NCI-H1417 treated with DMSO at 0.1 percent for 48 hours (cell line): ENCODE measurements at regions not wholly inside any gene's neighbourhood (a gene's known extent, or its start where the extent isn't known, plus 50 kb on each side); places are given as distances from the start of the nearest gene placed in this dataset.
A peak's percentile ranks its signal among the peaks of the same experiment; 100 is the strongest.
"Not testable (repeated sequence)": the region's sequence is repeated elsewhere in the genome, so short reads cannot be mapped to it uniquely, and the experiment has no call there.

Experiments
- DNase-seq: peaks from one replicate; lab custom pipeline; 2025; lab: John Stamatoyannopoulos, UW

DNA sequence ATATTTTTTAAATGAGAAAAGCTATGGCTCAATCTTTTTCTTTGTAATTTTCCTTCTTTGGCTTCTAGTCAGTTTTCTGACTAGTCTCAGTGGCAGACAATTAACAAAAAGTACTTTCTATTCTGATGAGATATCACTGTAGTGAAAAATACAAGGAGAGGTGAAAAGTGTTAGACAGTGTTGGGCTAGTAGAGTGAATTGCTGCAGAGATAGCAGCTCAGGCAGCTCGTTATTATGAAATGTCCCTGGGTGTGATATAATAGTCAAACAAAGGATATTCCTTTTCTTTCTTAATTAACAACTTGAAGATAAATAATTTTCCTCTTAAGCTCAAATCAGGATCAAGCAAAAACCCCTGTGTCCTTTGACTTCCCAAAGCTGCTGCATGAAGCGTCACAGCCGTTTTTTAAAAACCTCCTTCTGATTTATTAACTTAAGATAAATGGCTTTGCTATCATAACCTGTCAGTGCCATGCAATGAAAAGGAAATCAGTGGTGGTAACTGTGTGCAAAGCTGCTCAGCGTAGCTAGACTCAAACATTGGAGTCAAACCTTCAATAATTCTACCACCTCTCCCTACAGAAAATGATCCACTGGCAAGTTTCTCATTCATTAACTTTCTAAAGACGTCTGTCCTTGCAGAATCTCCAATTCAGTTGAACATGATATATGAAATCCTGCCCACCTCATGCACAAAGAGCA is 646.6 kb upstream of the PTBP2 start:
- DNase-seq = no peak

DNA sequence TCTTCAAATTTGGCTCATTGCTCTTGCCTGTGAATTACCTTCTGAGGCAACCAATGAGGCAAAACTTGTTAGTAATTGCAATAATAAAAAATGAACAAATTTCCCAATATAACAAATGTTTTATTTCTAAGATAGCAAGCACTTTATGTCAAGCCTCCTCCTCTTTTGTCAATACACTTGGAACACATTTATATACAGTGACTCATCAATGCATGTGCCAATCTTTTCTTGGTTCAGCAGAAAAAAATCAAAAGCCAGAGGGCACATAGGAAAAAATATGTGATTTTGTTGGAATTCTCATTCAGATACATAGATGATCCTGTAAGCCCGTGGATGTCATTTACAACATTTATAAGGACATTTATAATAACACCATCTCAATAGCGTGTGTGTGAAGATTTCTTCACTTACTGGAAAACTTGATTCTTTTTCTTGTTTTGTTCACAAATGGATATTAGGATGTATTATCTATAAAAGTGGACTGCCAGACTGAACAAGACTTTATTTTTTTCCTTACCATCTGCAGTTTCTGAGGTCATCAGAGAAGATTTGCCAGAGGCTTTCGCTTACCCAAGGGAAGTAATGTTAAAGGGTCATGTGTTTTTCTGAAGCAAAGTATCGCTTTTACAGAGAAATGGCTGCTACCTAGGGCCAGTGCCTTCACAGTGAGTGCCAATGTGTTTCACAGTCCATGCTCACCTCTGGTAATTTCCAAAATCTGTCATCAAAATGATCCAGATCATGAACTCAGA is 645.7 kb upstream of the PTBP2 start:
- no peak for DNase-seq

DNA sequence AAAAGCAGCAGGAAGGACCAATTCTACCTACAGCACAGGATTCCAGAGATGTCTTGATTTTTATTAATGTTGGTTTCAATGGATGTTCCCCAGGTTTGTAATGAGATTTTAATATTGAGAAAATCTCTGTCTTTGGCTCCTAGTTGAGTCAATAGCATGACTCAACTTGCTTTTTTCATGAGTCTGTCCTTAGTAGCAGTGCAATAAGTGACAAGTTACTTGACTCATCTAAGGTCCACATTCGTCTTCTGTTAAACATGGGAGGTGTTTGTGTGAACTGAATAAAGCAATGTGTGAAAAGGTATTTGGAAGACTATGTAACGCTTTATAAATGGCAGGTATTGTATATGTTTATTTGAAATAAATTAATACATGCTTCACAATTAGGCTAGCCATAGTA is 645.0 kb upstream of the PTBP2 start:
- DNase-seq = no peak

DNA sequence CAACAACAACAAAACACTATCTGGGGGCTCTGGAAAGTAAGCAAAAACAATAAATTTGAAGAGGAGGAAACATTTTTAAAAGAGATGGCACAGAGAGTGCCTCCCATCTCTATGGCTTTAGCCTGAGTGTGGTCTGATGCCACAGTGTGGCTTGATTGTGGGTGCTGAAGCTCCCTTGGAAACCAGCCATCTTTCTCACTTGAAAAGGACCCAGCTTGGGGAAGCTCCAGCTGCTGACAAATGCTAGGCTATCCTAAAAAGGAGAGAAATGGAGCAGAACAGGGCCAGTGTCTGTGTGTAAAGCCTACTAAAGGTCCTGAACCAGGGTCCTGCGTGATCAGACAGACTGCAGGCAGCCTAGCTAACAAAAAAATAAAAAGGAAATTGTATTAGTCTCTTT is 642.0 kb upstream of the PTBP2 start:
- no peak for DNase-seq

DNA sequence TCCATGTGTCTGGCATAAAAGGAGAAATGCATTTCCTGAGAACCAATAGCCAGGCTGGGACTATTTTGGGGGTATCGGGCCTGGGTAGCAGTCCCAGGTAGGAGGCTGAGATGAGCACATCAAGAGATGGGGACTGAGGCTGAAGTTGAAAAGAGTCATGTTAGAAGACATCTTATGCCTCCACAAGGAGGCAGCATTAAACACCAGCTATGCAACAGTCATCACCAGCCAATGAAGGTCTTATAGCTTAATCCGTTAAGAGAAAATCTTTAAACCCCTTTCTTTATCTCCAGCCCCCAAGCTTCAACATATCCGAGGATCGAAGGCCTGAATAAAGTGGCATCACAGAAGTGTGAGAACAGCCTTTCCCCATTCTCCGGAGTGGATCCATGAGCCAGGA is 640.7 kb upstream of the PTBP2 start:
- DNase-seq = no peak

DNA sequence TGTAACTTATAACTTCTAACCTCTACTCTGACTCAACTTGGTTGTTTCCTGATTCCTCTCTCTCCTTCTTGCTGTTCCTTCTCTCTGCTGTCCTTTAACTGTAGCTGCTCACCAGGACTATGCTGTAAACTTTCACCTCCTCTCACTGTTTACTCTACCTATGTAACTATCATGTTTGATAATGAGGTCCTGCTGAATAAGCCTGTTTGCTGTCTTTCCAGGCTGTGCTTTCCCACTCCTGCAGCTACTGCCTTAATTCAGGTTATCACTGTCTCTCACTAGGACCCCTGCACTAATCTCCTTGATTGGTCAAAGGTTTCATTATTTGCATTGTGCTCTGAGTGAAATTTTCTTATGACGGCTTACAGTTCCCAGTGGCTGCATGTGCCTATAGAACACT is 633.9 kb upstream of the PTBP2 start:
- no peak for DNase-seq

DNA sequence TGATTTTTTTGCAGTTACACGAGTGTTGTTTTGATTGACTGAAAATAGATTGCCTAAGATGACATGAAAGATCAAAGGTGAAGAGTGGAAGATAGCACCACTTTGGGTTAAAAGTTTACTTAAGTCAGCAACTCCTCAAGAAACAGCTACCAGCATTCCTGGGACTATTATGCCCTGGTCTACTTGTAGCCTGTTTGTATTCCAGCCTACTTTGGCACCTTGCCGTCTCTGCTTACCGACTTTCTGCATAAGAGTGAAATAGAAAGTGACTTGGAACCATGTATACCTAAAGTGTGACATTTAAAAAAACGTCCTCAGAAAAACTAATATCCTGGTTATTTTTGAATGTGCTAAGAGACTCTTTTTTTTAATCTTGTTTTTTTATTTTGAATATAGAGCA is 631.5 kb upstream of the PTBP2 start:
- DNase-seq = no peak

DNA sequence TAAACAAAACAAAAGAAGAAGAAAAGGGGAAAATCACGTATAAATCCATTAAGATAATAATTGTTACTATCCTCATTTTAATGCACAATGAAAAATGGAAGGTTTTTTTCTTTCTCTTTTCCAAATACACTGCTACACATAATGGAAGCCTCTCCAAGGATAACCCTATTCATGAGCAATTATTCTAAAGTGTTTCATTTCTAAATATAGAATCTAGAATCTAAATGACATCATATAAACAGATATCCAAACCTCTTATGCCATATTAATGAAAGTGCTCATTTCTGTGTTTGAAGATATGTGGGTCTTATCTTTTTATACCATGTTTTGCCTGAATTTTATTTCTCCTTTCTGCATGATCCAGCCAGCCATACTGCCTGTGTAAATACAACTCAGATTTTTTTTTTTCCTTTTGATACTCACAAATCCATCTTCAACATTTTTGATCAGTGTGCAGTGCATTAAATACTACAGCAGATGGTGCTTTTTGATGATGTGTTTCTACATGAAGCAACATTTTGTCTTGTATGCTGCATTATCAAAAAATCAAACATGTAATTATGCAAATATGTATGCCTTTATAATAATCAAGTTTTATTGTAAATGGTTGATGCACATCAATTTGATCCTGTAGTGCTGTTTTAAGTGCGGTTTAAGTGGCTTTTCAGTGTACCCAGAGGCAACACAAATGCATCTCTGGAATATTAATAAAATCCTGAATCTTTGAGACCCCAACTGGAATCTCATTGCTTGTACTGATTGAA is 625.6 kb upstream of the PTBP2 start:
- no peak for DNase-seq

DNA sequence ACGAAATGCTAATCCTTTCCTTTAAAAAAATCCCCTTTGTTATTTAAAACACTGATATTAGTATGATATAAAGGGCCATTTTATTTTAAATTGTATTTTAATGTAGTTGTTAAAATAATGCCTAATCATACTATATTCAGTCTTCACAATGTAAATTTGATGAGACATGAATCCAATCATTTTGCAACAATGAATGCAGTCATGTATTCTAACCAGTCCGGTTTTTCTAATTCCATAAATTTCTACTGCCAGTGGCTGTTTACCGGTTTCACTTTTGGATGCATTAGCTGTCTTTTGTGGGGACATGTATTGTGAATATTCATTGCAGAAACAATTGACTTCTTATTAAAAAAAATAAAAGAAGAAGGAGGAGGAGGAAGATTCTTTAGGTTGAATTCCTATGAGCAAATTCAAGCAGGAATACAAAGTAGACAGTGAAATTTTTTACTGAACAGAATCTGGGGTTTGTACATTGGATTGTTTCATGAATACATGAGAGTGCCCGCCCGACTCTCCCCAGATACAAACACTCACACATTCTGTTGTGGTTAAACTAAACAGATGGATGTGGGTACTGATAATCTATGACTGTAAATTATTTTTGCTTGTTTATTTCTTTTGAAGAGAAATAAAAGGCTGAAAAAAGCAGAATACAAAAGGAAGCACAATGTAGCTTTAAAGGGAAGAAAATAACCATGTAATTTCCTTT is 624.8 kb upstream of the PTBP2 start:
- DNase-seq = no peak

DNA sequence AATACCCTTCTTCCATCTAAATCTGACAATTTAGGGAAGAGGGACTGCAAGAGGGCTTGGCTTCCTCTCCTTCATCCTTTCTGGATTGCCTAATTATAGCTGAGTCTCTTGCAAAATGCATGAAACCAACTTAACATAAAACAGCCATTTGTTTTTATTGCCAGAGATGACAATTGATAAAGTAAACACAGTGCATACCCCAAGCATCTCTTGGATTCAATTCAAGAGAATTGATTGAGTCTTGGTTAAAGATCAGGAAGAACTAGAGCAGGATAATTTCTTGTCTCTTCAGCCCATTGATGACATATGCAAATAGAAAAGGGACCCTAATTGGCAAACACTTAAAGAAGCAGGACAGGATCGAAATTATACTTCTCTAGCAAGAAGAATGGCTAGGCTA is 617.1 kb upstream of the PTBP2 start:
- no peak for DNase-seq

DNA sequence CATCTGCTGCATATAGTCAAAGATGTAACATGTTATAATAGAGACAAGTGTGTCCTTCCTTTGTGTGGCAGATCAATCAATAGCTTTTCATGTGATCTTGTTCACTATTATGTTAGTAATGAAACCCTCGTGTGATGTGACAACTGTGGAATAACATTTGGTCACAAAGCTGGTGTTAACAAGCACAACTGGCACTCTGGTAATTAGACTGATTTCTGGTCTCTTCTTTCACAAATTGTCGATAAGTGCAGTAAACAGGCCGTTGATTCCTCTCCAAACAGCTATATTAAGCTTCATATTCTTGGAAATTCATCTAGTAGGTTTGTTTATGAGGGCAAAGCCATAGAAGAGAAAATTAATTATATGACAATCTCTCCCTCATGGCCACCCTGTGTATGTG is 616.7 kb upstream of the PTBP2 start:
- no peak for DNase-seq

DNA sequence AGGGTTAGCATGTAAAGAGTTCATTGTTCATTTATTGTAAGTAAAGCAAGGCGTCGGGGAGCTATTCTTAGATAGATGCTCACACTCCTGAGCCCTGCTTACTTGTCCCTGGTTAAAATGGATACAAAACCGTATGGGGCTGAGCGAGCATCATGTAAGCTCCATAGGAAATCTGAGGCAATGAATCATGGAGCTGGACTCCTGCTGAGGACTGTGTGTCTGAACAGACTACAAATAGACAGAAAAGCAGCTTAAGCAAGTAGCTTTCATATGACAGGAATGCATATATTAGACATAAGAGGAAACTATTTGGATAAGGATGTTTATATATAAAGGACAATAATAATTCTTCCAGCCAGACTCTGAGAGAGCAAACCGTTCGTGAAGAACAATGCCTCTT is 604.9 kb upstream of the PTBP2 start:
- peak; percentile 56 for DNase-seq

DNA sequence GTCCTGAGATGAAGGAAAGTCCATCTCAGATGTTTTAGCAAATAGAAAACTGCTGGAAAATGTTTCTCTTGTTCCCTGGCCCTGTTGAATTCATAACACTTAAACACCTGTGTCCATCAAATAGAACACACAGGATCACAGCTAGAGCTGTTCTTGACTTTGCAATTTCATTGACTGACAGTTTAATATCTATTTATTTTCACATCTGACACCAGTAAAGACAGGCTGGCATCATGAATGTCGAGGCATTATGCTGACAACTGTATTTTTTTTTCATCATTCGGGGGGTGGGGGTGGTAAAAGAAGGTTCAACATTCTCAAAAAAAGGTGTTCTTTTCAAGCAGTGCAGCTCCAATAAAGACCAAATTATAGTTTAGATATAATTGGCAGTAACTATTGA is 591.2 kb upstream of the PTBP2 start:
- peak; percentile 99 for DNase-seq

DNA sequence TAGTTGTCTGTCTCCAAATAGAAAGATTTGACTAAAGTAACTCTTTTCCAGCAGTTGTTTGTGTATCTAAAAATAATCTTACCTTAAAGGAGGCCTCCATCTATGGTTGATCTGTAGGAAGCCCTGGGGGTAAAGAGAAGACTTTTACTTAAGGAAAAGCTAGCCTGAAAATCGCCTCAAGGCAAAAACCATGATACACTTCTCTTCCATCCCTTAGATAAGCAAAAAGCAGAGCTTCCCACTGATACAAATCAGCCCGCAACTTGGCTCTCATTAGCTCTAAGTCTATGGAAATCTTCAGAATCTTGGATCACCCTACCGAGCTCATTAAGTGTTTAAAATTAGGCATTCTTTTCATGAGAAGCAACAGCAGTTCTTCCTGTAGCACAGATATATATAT is 576.9 kb upstream of the PTBP2 start:
- DNase-seq = no peak

DNA sequence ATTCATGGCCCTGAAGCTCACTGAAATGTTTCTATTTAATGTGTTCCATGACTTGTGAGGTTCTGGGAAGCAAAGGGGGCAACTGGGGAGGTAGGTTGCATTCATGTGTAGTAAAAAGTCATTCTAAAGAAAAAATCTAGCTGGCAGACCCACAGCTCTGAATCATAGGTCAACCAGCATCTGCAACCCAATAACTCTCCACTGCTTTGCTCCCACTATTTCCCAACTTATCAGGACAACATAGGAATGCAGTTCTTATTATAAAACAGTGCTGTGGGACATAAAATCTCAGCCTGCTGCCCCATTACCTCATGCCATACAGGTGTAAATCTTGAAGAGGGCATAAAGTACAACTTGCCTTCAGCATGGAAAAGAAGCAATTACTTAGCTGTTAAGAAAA is 576.1 kb upstream of the PTBP2 start:
- no peak for DNase-seq

DNA sequence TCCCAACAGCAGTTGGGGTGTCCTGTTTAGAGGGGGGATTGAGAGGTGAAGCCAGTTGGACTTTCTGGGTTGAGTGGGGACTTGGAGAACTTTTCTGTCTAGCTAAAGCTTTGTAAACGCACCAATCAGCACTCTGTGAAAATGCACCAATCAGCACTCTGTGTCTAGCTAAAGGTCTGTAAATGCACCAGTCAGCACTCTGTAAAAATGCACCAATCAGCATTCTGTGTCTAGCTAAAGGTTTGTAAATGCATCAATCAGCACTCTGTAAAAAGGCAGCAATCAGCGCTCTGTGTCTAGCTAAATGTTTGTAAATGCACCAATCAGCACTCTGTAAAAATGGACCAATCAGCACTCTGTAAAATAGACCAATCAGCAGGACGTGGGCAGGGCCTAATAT is 568.6 kb upstream of the PTBP2 start:
- DNase-seq = not testable (repeated sequence)

DNA sequence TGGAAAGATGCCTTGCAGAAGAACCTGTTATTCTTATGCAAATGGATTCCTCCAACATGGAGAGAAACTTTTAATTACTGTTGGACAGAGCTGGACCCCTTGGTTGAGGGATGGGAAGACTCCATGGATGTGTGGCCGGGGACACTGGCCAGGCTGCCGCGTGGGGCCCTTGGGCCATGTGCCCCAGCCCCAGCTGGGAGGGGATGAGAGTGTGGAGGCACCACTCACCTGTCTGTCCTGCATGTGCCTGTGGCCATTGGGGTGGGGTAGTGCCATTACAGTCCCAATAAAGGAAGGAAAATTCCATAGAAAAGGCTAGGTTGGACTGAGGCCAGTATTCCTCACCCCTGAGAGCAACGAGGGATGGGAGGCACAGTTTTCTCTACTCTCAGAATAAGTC is 564.5 kb upstream of the PTBP2 start:
- DNase-seq = no peak

DNA sequence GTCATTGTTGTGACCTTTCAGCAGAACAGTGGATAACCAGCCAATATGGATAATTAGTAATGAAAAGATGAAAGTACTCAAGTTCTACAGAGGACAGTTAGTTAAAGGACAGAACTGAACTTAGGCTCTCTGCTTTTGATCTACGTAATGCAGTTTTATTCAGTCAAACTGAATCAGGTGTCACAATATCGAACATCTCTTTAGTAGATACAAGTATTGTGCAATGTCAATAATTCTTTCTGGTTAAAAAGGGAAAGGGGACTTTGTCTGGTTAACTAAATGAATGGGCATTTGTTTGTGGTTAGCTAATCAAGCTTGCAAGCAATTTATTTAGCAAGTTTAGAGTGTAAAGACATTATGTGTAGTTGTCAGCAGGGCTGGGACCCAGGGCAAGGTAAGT is 562.2 kb upstream of the PTBP2 start:
- DNase-seq = no peak

DNA sequence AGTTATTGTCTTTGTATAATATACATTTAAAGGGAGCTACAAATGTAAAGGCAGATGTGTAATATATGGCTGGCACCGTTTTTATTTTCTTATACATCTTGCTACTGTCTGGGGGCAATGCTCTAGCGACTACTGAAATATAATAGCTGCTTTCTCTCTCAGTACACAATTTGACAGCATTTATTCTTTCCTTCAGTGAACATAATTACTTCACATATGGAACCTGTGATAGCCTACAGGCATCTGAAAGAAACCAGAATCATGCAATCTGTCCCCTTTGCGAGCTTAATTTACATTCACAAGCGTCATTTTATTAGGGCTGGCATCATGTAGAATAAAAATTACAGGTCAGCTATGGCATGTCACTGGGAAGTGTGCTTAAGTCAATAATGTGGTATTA is 557.5 kb upstream of the PTBP2 start:
- no peak for DNase-seq

DNA sequence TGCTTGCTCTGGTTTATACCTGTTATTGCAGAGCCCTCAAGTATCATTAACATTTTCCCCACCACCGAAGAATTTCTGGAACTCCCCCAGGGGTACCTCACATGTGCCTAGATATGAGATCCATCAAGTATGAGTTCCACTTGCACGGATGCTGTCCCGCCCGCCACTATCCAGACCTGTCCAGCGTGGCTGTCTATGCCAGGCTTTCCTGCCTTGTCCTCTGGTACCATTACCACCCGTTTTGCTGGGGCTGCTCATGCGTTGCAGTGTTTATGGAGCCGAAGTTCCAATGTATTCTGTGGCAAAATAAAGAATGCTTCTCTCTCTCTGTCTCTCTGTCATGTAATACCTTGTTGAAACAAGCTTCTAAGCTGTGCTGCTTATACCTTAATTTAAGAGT is 543.5 kb upstream of the PTBP2 start:
- no peak for DNase-seq

DNA sequence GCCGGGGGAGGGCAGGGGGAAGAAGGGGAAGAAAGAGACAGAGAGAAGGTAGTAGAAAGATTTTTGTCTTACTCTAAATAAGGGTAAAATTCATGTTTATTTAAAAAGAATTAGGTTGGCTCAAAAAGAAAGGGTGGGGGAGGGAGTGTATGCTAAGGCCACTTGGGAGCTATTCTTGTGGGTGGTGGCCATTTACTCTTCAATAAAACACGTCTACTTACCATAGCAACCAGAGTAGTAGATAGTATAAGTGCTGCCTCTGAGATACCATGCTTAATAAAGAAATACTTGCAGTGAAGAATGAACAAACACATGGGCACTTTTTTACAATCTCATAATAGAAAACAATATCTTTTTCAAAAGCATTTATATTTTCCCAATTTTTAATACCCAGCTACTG is 538.1 kb upstream of the PTBP2 start:
- DNase-seq = no peak

DNA sequence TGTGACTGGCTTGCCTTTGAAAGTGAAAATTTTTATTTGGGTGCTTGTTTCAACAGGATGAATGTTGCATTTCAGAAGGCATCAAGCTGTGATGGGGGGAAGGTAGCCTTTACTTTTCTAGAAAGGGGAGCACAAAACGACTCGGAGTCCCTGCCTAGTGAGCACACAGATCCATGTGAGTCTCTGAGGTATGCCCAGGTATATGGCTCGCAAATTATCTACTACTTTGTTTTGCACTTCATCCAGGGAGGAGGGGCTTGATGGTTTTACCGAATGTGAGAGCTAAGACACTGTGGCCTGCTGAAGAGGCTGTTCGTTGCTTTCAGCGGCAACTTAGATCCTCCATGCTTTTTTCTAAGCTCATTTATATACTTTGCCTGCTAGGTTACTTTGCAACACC is 537.7 kb upstream of the PTBP2 start:
- no peak for DNase-seq

DNA sequence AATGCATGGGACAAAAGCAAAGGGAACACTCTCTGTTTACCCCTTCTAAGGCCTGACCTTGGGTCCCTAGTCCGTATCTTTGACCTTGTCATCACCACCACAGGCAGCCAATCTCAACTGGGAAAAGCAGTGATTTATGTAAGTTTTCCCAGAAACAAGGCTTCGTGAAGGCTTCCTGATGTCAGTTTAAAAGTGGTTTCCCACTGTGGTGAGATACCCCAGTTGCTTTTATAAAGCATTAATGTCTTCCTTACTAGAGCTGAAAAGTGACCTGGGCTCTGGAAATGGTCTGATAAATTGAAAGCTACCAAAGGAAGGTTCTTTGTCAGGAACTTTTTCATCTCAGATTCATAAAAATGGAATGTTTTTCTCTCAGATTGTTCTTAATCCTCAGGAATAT is 536.4 kb upstream of the PTBP2 start:
- DNase-seq = no peak
